ENCODE measurements at regions not wholly inside any gene's neighbourhood (a gene's known extent, or its start where the extent isn't known, plus 50 kb on each side); places are given as distances from the start of the nearest gene placed in this dataset.

DNA sequence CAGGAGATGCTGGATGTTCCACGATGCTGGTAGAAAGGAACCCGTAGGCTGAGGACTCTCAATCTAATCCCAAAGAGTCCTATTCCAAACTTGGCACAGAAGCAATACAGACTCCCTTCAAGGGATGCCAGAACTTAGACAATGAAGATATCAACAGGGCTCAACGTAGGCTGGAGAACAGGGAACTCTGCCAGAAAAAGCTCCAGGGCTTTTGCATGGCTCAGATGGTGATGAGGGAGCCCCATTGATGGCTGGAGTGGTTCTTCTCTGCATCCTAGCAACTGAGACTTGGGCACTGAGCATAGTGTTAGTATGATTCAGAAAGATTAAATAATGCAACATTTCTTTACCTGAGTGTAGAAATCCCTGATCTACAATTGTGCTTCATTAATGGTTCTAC, 117.2 kb upstream of the NCK2 start:
- Mint-ChIP-seq H3K4me1 (no peaks in the 10 kb centered on the region), H3K27ac (no peak overlapping the region), H3K4me3 (no peak overlapping the region), H3K36me3 (ENCODE audit: low read depth) (no peaks in the 10 kb centered on the region), H3K9me3 (peaks cover 6% of the 10 kb centered on the region), H3K27me3 (peaks cover 10% of the 10 kb centered on the region)
- DNase-seq = no peak
- ChIA-PET POLR2A (no interaction called here), CTCF (no interaction called here)

DNA sequence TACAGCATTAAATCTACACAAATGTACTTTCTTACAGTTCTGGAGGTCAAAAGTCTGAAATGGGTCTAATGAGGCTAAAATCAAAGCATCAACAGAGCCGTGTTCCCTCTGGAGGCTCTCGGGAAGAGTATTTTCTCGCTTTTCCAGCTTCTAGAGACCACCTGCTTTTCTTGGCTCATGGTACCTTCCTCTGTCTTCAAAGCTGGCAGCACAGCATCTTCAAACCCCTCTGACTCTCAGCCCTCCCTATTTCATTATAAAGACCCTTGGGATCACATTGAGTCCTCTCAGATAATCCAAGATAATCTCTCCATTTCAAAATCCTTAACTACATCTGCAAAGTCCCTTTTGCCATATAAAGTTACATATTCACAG, 117.8 kb upstream of the NCK2 start:
- Mint-ChIP-seq H3K36me3 (ENCODE audit: low read depth) (no peaks in the 10 kb centered on the region), H3K9me3 (peaks cover 6% of the 10 kb centered on the region), H3K27me3 (peaks cover 13% of the 10 kb centered on the region), H3K4me3 (no peak overlapping the region), H3K27ac (no peak overlapping the region), H3K4me1 (no peaks in the 10 kb centered on the region)
- ChIA-PET POLR2A (no interaction called here), CTCF (no interaction called here)
- no peak for DNase-seq

GRCh38 chr2:105626212-105626965, 118.3 kb upstream of the NCK2 start:
- CTCF ChIA-PET = interaction anchor here (1.0 kb wide), 1 partner anchor 238 kb away, joined by 3 read pairs; no protein-coding TSS in a partner anchor
- H3K27me3 Mint-ChIP-seq = peaks cover 16% of the 10 kb centered on the region
- H3K4me3 Mint-ChIP-seq = no peak overlapping the region
- H3K9me3 Mint-ChIP-seq = peaks cover 6% of the 10 kb centered on the region
- no peak for DNase-seq
- no peak overlapping the region for H3K27ac Mint-ChIP-seq
- H3K36me3 Mint-ChIP-seq (ENCODE audit: low read depth) = no peaks in the 10 kb centered on the region
- no peaks in the 10 kb centered on the region for H3K4me1 Mint-ChIP-seq
- POLR2A ChIA-PET = no interaction called here

DNA sequence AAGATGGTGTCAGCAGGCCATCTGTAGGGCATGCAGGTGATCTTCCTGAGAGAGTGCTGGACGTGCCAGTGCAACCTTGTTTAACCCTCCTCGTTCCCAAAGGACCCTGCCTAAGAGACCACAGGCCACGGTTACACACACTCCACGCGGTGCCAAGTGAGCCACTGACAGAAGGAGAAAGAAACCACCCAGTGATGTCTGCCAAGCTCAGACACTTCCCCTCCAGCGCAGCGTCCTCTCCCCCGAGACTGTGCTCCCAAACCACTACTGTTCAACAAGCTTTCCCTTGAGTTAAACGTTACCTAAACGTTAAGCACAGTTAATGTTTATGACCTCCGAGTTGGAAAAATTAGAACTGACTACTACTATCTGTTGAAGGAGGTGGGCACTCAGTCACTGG, 119.1 kb upstream of the NCK2 start:
- H3K4me3 Mint-ChIP-seq = no peak overlapping the region
- H3K27me3 Mint-ChIP-seq = peaks cover 19% of the 10 kb centered on the region
- ChIA-PET CTCF (interaction anchor here (1.0 kb wide), 1 partner anchor 239 kb away, joined by 3 read pairs; no protein-coding TSS in a partner anchor), POLR2A (no interaction called here)
- DNase-seq = no peak
- H3K4me1 Mint-ChIP-seq = no peaks in the 10 kb centered on the region
- H3K9me3 Mint-ChIP-seq = peaks cover 6% of the 10 kb centered on the region
- no peak overlapping the region for H3K27ac Mint-ChIP-seq
- H3K36me3 Mint-ChIP-seq (ENCODE audit: low read depth) = no peaks in the 10 kb centered on the region

- no peaks in the 10 kb centered on the region for H3K9me3 Mint-ChIP-seq
- no peak overlapping the region for H3K4me3 Mint-ChIP-seq
- CTCF ChIA-PET = no interaction called here
- POLR2A ChIA-PET = no interaction called here
- H3K27me3 Mint-ChIP-seq = peaks cover 16% of the 10 kb centered on the region
- H3K4me1 Mint-ChIP-seq = peaks cover 14% of the 10 kb centered on the region
- DNase-seq = no peak
- no peaks in the 10 kb centered on the region for H3K36me3 Mint-ChIP-seq (ENCODE audit: low read depth)
- no peak overlapping the region for H3K27ac Mint-ChIP-seq
Measured at GRCh38 chr2:105621038-105621437, 123.7 kb upstream of the NCK2 start.

- DNase-seq = no peak
- ChIA-PET POLR2A (no interaction called here), CTCF (interaction anchor here (0.9 kb wide), 1 partner anchor 157 kb away, joined by 3 read pairs; no protein-coding TSS in a partner anchor)
- Mint-ChIP-seq H3K27me3 (peaks cover 12% of the 10 kb centered on the region), H3K9me3 (no peaks in the 10 kb centered on the region), H3K27ac (no peak overlapping the region), H3K4me1 (peaks cover 14% of the 10 kb centered on the region), H3K36me3 (ENCODE audit: low read depth) (no peaks in the 10 kb centered on the region), H3K4me3 (no peak overlapping the region)
Measured at GRCh38 chr2:105618351-105618659, 126.4 kb upstream of the NCK2 start.

GRCh38 chr2:105617631-105618350, 126.9 kb upstream of the NCK2 start:
- H3K27ac Mint-ChIP-seq = no peak overlapping the region
- no peaks in the 10 kb centered on the region for H3K9me3 Mint-ChIP-seq
- peaks cover 14% of the 10 kb centered on the region for H3K4me1 Mint-ChIP-seq
- ChIA-PET CTCF (no interaction called here), POLR2A (no interaction called here)
- H3K27me3 Mint-ChIP-seq = peaks cover 12% of the 10 kb centered on the region
- H3K36me3 Mint-ChIP-seq (ENCODE audit: low read depth) = no peaks in the 10 kb centered on the region
- H3K4me3 Mint-ChIP-seq = no peak overlapping the region
- no peak for DNase-seq

DNA sequence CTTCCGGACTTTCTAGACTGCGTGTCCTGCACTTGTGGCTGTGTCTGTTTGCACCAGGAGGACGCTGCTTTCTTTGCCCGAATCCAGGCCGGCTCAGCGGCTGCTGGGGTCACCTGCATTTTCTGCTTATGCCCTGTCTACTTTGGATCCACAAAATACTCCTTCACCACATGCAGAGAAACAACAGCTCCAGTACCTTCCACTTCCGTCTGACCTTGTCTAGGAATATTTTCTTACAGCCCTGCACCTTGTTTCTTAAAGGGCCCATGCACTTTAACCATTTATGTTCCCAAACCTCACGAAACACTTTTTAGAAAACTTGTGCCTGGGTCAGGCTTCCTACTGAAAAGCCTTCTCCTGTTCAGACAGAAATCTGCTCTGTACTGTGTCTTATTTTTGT, 129.4 kb upstream of the NCK2 start:
- no peak overlapping the region for H3K4me3 Mint-ChIP-seq

DNA sequence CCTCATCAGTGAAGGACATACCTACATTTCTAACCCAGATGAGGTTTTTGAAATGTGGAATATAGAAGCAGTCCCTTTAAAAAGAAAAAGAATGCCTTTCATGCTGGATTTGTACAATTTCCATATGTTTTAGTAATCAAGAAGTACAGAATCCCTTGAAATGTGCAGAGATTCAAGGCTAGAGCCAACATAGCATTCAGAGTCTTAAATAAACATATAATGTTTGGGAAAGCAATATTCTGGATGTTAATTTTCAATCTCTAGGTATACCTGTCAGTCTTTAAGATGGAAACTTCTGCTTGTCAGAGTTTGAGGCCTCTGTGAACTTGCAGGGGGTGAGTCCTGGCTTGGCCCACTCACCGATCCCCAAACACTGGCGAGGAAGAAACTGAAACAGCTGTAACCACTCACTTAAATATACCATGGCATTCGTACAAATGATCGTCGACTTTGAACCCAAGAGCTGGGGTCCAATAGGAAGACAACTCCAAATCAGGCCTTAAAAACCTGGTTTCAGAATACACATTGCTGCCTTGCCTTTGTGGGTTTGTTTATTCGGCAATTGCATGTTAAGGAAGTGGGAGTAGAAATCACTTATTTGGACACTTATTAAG, 132.8 kb upstream of the NCK2 start:
- no peak overlapping the region for H3K4me3 Mint-ChIP-seq
- no peak overlapping the region for H3K27ac Mint-ChIP-seq
- CTCF ChIA-PET = no interaction called here
- H3K4me1 Mint-ChIP-seq = no peaks in the 10 kb centered on the region
- peaks cover 2% of the 10 kb centered on the region for H3K27me3 Mint-ChIP-seq
- no peaks in the 10 kb centered on the region for H3K9me3 Mint-ChIP-seq
- H3K36me3 Mint-ChIP-seq (ENCODE audit: low read depth) = no peaks in the 10 kb centered on the region
- POLR2A ChIA-PET = no interaction called here
- DNase-seq = no peak

More for the DNA sequence above, 129.4 kb upstream of the NCK2 start:
- H3K36me3 Mint-ChIP-seq (ENCODE audit: low read depth) = no peaks in the 10 kb centered on the region
- ChIA-PET POLR2A (no interaction called here), CTCF (interaction anchor here (1.3 kb wide), 1 partner anchor 15 kb away, joined by 4 read pairs; no protein-coding TSS in a partner anchor)
- H3K27me3 Mint-ChIP-seq = no peaks in the 10 kb centered on the region
- no peaks in the 10 kb centered on the region for H3K9me3 Mint-ChIP-seq
- H3K27ac Mint-ChIP-seq = no peak overlapping the region
- no peak for DNase-seq
- peaks cover 14% of the 10 kb centered on the region for H3K4me1 Mint-ChIP-seq

DNA sequence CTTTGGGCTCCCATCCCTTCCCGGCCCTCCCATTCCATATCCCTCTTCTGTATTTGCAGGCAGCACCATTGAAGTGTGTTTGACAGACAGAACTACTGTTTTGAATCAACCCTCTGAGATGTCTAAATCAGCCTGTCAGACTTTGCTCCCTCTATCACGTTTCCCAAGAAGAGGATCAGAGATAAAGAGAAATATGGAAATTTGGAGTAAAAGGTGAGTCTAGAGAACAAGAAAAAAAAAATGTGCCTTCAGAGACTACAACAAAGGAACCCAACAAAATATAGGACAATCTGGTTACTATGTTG, 133.4 kb upstream of the NCK2 start:
- Mint-ChIP-seq H3K9me3 (no peaks in the 10 kb centered on the region), H3K27me3 (peaks cover 2% of the 10 kb centered on the region), H3K4me1 (no peaks in the 10 kb centered on the region), H3K4me3 (no peak overlapping the region), H3K27ac (no peak overlapping the region), H3K36me3 (ENCODE audit: low read depth) (no peaks in the 10 kb centered on the region)
- DNase-seq = no peak
- ChIA-PET POLR2A (no interaction called here), CTCF (no interaction called here)

GRCh38 chr2:105610576-105611332, 134.0 kb upstream of the NCK2 start:
- DNase-seq = no peak
- Mint-ChIP-seq H3K4me1 (no peaks in the 10 kb centered on the region), H3K36me3 (ENCODE audit: low read depth) (no peaks in the 10 kb centered on the region), H3K27ac (no peak overlapping the region), H3K9me3 (no peaks in the 10 kb centered on the region), H3K4me3 (no peak overlapping the region), H3K27me3 (peaks cover 2% of the 10 kb centered on the region)
- ChIA-PET CTCF (no interaction called here), POLR2A (no interaction called here)

- ChIA-PET CTCF (no interaction called here), POLR2A (no interaction called here)
- Mint-ChIP-seq H3K27me3 (peaks cover 2% of the 10 kb centered on the region), H3K36me3 (ENCODE audit: low read depth) (no peaks in the 10 kb centered on the region), H3K27ac (no peak overlapping the region), H3K9me3 (no peaks in the 10 kb centered on the region), H3K4me1 (no peaks in the 10 kb centered on the region), H3K4me3 (no peak overlapping the region)
- no peak for DNase-seq
Measured at GRCh38 chr2:105609746-105610402, 134.8 kb upstream of the NCK2 start.
